ENCODE measurements at regions not wholly inside any gene's neighbourhood (a gene's known extent, or its start where the extent isn't known, plus 50 kb on each side); places are given as distances from the start of the nearest gene placed in this dataset.
"Not testable (repeated sequence)": the region's sequence is repeated elsewhere in the genome, so short reads cannot be mapped to it uniquely, and the experiment has no call there.

DNA sequence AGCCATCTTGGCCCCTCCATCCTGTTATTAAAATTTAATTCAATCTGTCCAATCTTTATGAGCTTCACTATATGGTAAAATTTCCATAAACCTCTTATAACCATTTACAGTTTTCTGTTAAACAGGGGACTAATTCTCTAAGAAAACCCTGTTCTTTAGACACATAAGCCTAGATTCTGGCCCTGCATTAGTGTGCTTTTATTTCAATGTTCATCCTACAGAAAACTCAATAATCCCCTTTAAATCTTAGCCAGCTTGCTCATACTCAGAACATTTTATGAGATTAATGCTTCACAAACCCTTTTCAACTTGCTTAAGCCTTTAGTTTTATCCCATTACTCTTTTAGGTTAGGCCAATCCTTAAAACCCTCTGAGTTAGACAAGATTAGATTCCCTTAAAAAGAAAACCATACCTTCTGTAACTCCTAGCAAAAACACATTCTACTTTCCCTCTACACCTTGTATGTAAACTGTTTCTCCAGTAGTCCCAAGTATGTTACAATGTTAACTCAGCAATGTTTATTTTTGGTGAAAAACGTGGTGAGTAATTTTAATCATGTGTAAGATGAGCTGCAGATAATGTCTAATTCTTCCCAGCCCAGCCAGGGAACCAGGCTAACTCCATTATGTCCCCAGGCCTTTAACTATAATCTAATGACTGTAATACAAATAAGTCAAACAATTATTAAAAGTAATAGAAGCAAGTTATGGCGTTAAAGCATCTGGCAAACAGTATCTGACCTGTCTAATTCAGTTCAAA is 1953.4 kb upstream of the LRRTM1 start:
- no peak for DNase-seq

DNA sequence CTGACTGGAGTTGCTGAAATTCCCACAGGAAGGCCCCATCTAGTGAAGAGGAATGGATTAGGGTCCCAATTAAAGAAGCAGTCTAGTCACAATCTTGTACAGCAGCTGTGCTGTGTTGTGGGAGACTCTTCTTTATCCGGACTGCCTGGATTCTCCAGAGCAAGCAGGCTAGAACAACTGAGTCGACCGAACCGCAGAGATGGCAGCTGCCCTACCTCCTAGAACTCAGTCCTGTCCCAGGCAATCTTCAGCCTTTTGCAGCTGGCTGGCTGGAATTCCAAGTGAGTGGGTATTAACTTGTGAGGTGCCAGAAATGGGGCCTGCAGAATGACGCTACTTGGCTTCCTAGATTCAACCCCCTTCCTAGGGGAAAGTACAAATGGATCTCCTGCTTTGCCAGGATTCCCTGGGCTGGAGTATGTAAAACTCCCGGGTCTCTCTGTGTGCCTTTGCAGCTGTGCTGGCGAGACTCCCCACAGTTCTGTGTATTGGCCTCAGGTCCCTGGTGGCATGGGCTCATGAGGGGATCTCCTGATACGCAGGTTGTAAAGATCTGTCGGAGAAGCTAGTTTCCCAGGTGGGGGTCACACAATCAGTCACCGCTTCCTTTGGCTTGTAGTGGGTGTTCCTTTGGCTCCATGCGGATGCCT is 1952.6 kb upstream of the LRRTM1 start:
- no peak for DNase-seq

DNA sequence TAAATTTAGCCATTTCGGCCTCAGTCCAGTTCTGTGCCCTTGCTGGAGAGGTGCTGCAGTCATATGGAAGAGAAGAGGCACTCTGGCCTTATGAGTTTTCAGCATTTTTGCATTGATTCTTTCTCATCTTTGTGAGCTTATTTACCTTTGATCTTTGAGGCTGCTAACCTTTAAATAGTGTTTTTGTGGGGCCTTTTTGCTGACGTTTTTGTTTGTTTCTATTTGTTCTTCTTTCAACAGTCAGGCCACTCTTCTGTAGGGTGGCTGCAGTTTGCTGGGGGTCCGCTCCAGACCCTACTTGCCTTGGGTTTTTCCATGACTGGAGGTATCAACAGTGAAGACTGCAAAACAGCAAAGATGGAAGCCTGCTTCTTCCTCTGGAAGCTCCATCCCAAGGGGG is 1951.7 kb upstream of the LRRTM1 start:
- no peak for DNase-seq

DNA sequence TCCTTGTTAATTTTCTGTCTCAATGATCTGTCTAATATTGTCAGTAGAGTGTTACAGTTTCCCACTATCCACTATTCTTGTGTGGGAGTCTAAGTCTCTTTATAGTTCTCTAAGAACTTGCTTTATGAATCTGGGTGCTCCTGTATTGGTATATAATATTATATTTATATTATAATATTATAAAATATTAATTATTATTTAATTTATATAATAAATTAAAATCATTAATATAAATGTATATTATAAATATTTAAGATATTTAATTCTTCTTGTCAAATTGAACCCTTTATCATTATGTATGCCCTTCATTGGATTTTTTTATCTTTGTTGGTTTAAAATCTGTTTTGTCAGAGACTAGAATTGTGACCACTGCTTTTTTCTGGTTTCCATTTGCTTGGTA is 1950.2 kb upstream of the LRRTM1 start:
- DNase-seq, result no peak

- DNase-seq, result no peak
Measured at GRCh38 chr2:82246220-82246775, 1941.7 kb upstream of the LRRTM1 start.

GRCh38 chr2:82239176-82239575 is 1934.6 kb upstream of the LRRTM1 start:
- DNase-seq, result no peak

DNA sequence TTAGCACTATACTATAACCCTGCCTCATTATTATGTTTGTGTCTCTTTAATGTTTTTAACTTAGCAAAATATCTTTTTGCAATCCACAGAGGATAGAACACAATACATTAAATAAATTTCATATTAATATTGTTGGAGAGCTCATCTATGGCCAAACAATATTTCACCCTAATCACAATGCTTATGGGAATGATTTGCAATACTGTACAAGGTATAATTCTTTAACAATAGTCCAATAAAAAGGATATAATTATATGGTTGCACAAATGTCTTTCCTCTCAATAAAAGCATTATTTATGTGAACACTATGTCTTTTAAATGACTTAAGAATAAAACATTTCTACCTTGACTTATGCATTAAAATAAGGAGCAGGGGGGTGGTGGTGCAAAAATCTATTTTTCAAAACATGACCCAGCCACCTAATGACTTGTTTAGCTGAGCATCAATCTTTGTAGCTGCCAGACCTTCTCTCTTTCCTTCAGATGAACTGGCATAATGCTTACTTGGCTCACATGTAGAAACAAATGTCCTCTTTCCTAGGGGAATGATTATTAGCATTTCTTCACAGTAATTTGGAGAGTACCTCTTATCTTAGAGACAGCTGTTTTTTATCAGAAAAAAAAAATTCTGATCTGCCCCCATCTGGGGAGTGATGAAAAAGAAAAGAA is 1933.6 kb upstream of the LRRTM1 start:
- DNase-seq, result no peak

- no peak for DNase-seq
Measured at GRCh38 chr2:82234283-82234874, 1929.8 kb upstream of the LRRTM1 start.

GRCh38 chr2:82233806-82234205 is 1929.3 kb upstream of the LRRTM1 start:
- no peak for DNase-seq

DNA sequence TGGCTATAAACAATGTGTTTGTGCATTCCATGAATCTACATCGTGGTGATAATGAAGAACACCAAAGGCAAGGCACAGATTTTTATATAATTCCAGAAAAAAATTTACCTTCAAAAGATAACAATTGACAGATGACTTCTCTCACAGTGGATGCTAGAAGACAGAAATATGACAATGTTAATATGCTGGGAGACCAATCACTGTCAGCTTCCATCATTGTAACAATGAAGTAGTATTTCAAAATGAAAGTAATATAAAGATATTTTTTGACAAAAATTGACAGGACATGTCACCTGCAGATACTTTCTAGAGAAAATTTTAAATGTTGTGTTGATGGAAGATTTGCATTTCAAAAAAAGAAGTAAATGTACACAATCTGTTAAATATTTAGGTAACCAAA is 1925.9 kb upstream of the LRRTM1 start:
- no peak for DNase-seq

DNA sequence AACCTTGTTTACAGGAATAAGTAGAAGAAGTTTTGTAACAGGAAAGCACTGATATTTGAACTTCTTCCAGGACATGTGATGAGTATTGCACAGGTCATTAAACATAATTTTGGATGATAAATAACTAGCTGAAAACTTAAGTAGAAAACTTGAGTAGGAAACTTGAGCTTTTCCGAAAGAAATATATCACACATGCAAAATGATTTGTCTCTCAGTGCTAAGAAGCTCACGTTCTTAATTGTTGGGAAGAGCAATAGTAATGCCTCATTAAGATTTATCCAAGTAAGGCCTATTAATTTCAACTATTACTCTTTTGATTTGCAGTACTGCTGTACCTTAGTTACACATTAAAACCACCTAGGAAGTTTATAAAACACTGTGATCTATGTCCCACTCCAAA is 1921.9 kb upstream of the LRRTM1 start:
- no peak for DNase-seq

GRCh38 chr2:82224301-82224940 is 1919.9 kb upstream of the LRRTM1 start:
- DNase-seq, result no peak

GRCh38 chr2:82215212-82215611 is 1910.7 kb upstream of the LRRTM1 start:
- no peak for DNase-seq

GRCh38 chr2:82199493-82199852 is 1894.9 kb upstream of the LRRTM1 start:
- DNase-seq, result no peak

DNA sequence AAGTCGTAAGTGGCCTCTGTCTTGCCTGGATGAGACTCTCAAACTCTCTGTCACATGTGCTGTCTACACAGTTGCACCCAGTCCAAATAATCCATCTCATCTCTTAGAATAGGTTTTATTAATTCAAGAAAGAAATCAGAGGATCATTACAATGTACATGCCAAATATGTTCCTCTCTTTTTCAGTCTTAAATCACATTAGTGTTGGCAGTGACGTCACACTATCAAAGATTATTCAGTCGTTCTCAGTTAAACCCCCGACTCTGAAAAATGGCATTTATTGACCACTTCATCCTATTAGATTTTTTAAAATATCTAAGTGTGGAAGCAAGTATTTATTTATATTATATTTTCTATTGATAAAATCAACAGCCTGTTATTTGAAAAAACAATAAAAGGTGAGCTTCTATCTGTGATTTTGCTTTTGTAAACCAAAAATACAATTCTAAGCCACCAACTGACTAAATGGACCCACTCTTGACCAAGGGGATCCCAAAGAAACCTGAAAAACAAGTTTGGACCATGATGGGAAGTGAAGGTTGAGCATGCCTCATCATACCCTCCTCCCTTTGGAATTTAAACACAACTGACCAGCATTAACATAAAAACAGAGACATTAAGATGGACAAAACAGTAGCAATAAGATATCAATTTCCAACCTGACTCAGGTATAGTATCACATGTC is 1894.4 kb upstream of the LRRTM1 start:
- DNase-seq, result no peak

- DNase-seq, result no peak
Measured at GRCh38 chr2:82182270-82182669, 1877.7 kb upstream of the LRRTM1 start.

- DNase-seq, result not testable (repeated sequence)
Measured at GRCh38 chr2:82175210-82175609, 1870.7 kb upstream of the LRRTM1 start.

DNA sequence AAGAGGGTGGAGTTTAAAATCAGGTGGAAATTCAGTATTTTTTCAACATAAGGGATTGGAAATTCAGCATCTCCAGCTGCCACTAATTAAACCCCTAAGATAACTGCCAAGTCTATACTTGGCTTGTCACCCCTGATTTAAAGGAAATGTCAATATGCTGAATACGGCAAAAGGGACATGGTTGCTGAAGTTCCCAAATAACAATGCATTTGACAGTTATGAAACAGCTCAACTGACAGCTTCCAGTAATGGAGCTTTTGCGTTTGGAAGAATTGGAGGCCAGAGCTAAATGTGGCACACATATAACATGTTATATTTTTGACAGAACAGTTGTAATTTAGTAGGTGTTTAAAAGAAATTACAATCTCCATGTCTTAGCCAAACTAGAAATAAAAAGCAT is 1867.9 kb upstream of the LRRTM1 start:
- no peak for DNase-seq

- no peak for DNase-seq
Measured at GRCh38 chr2:82169379-82169778, 1864.8 kb upstream of the LRRTM1 start.

- DNase-seq, result no peak
Measured at GRCh38 chr2:82165377-82165776, 1860.8 kb upstream of the LRRTM1 start.

DNA sequence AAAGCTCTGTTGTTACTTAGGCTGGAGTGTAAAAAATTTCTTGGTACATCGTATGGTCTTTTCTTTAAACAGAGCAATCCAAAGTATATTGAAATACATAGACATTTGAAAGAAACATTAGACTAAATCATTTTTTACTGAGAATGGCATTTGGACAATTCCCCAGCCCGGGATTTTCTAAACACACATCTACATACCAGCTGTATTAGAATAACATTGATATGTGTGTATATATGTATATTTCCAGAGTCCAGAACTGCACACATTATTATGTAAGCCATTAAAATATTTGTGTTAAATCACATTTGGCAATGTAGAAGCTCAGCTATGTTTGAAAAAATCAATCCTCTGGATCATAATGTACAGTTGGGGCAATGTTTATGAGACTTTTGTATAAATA is 1853.6 kb upstream of the LRRTM1 start:
- DNase-seq, result no peak

DNA sequence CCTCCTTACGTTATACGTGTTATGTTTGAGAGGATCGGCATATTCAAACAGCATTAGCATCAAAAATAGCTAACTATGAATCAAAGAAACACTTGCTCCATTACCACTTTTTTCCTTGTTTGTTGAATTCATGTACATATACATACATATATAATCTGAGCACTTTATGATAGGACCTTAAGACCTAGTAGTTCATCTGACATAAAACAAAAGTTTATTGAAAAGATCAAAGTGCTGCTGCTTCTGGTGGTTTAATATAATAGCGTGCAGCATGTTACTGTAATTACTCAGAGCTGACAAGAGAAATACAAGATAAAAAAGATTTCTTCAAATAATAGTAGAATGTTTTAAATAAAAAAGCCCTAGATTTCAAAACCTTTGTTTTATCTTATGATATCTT is 1850.9 kb upstream of the LRRTM1 start:
- DNase-seq, result no peak

Measured in DMS79 treated with DMSO at 0.1 percent for 48 hours (cell line).